ENCODE measurements at regions not wholly inside any gene's neighbourhood (a gene's known extent, or its start where the extent isn't known, plus 50 kb on each side); places are given as distances from the start of the nearest gene placed in this dataset.

DNA sequence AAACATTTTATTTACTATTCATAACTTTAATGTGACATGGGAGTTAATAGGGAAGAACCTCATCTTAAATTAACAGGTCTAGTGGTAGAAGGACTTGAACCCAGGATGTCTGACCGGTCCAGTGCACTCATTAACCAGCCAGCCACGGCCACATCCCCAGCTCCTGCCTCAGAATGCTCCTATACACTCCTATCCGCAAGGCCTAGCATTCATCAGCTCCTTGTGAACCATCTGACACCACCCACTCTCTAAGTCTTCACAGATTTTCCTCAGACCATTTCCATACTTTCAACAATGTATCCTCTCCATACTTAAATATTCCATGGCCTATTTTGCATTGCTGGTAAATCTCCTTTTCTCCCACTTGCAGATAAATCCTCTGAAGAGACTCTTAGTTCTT is 98.3 kb downstream of the KLF12 start:
- Histone ChIP-seq H3K27ac (peak overlapping the region; percentile 73), H3K27me3 (no peaks in the 10 kb centered on the region), H3K9me3 (ENCODE audit: low read depth) (no peaks in the 10 kb centered on the region), H3K4me1 (ENCODE audit: low read depth) (peaks cover 7% of the 10 kb centered on the region), H3K36me3 (no peaks in the 10 kb centered on the region), H3K4me3 (no peak overlapping the region)
- DNase-seq (ENCODE audit: low read depth in 1 of 2, low spot score in 1 of 2): no peak
- TF ChIP-seq, protein P1, sequence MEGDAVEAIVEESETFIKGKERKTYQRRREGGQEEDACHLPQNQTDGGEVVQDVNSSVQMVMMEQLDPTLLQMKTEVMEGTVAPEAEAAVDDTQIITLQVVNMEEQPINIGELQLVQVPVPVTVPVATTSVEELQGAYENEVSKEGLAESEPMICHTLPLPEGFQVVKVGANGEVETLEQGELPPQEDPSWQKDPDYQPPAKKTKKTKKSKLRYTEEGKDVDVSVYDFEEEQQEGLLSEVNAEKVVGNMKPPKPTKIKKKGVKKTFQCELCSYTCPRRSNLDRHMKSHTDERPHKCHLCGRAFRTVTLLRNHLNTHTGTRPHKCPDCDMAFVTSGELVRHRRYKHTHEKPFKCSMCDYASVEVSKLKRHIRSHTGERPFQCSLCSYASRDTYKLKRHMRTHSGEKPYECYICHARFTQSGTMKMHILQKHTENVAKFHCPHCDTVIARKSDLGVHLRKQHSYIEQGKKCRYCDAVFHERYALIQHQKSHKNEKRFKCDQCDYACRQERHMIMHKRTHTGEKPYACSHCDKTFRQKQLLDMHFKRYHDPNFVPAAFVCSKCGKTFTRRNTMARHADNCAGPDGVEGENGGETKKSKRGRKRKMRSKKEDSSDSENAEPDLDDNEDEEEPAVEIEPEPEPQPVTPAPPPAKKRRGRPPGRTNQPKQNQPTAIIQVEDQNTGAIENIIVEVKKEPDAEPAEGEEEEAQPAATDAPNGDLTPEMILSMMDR (IDR thresholded peaks at IDR 0.05; ENCODE audit: low read depth, low read length): no peak

DNA sequence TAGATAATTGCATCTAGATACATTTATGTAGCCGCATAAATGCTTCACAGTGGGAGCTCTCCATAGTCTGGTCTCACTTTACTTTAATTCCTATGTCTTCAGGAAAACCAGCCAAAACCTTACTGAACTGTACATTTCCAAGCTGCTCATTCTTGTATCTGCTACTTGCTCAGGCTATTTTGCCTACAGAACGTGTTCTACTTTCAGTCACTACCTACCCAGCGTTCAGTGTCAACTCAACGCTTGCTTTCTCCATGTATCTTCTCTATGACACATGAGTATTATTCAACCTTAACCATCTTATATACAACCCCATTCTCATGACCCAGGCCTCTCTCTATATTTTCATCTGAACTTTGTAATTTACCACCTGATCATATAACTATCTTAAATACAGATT is 101.9 kb downstream of the KLF12 start:
- TF ChIP-seq, protein P1 (IDR thresholded peaks at IDR 0.05; ENCODE audit: low read depth, low read length): no peak
- no peak overlapping the region for H3K27ac ChIP-seq
- DNase-seq (ENCODE audit: low read depth in 1 of 2, low spot score in 1 of 2): no peak

DNA sequence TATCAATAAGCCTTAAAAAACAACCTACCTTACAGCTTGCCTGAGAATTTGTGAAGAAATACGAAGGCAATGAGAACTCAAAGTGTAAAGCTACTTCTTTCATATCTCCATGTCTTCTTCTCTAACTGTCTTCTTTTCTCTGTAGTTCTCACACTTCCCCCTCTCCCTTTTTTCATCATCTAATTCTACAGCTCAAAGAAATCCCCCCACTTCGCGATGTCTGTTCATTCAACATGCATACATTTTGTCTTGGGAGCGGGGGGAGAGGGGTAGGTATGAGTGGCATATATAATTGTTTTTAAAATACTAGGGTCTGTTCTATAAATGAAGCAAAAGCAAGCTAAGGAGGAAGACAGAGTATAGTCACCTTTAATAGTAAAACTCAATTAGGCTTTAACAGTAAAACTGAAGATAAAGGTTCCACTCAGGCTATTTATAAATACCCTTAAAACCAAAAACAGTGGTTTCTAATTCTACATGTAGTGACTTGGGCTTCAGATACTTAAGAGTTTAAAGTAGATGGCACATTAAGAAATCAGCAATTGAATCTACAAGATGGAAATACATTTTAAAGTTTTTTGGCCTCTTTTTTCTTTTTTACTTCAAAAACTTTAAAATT is 106.9 kb downstream of the KLF12 start:
- Histone ChIP-seq H3K36me3 (no peaks in the 10 kb centered on the region), H3K9me3 (ENCODE audit: low read depth) (no peaks in the 10 kb centered on the region), H3K4me3 (peak overlapping the region; percentile 8), H3K4me1 (ENCODE audit: low read depth) (peaks cover 52% of the 10 kb centered on the region), H3K27ac (peak overlapping the region; percentile 85), H3K27me3 (no peaks in the 10 kb centered on the region)
- TF ChIP-seq, protein P1 (IDR thresholded peaks at IDR 0.05; ENCODE audit: low read depth, low read length): no peak
- no peak for DNase-seq (ENCODE audit: low read depth in 1 of 2, low spot score in 1 of 2)

More for the DNA sequence above, 101.9 kb downstream of the KLF12 start:
- no peaks in the 10 kb centered on the region for H3K36me3 ChIP-seq
- H3K4me1 ChIP-seq (ENCODE audit: low read depth): peaks cover 21% of the 10 kb centered on the region
- H3K27me3 ChIP-seq: no peaks in the 10 kb centered on the region
- no peaks in the 10 kb centered on the region for H3K9me3 ChIP-seq (ENCODE audit: low read depth)
- H3K4me3 ChIP-seq: no peak overlapping the region

DNA sequence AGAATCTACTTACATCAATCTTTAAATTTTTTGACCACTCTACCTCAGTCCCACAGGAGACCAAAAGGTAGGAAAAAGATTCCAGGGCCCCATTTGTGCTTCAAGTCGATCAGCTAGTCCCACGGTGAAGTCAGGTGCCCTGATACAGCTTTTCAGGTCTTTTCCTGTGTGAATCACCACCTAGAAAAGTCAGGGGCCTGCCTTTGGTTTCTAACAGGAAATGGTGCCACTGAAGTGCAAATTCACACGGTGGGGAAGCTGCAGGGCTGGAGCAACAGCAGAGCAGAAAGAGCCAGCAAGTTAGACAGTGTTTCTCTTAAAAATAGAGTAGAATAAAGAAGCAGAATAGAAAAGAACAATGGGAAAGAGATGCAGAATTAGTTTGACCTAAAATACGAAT is 107.5 kb downstream of the KLF12 start:
- Histone ChIP-seq H3K27me3 (no peaks in the 10 kb centered on the region), H3K4me3 (peak overlapping the region; percentile 8), H3K9me3 (ENCODE audit: low read depth) (no peaks in the 10 kb centered on the region), H3K27ac (peak overlapping the region; percentile 85), H3K36me3 (no peaks in the 10 kb centered on the region), H3K4me1 (ENCODE audit: low read depth) (peaks cover 52% of the 10 kb centered on the region)
- TF ChIP-seq, protein P1 (IDR thresholded peaks at IDR 0.05; ENCODE audit: low read depth, low read length): no peak
- DNase-seq (ENCODE audit: low read depth in 1 of 2, low spot score in 1 of 2): peak; percentile 4 to 41

DNA sequence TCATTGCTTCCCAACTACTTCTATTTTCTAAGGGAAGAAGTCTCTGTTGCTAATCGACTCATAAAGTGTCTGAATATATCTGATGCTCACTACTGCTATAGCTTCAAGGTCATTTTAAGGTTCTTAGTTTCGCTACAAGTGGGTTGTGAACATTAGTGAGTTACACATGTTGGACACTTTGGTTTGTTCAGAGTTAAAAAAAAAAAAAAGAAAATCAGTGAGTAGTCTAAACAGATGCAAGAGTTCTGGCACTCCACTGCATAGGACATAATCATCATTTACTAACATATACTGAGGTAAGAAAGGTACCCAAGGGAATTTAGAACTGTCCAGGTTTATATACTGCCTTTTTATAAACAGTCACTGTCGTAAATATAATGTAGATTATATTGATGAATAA is 108.8 kb downstream of the KLF12 start:
- TF ChIP-seq, protein P1 (IDR thresholded peaks at IDR 0.05; ENCODE audit: low read depth, low read length): no peak
- H3K27ac ChIP-seq: no peak overlapping the region
- H3K27me3 ChIP-seq: no peaks in the 10 kb centered on the region
- no peak overlapping the region for H3K4me3 ChIP-seq
- peaks cover 52% of the 10 kb centered on the region for H3K4me1 ChIP-seq (ENCODE audit: low read depth)
- no peak for DNase-seq (ENCODE audit: low read depth in 1 of 2, low spot score in 1 of 2)
- H3K36me3 ChIP-seq: no peaks in the 10 kb centered on the region
- H3K9me3 ChIP-seq (ENCODE audit: low read depth): no peaks in the 10 kb centered on the region

All from cardiac muscle cell (in vitro differentiated cells and primary cell).